HUDEP-2 (cell line): ENCODE measurements at regions not wholly inside any gene's neighbourhood (a gene's known extent, or its start where the extent isn't known, plus 50 kb on each side); places are given as distances from the start of the nearest gene placed in this dataset.
A peak's percentile ranks its signal among the peaks of the same experiment; 100 is the strongest.
"Not testable (repeated sequence)": the region's sequence is repeated elsewhere in the genome, so short reads cannot be mapped to it uniquely, and the experiment has no call there.

Experiments
- DNase-seq, 76 experiments: peaks; one replicate each; lab custom pipeline; 2025; ENCODE audit not compliant: unreplicated experiment in 76 of 76; lab: John Stamatoyannopoulos, UW

DNA sequence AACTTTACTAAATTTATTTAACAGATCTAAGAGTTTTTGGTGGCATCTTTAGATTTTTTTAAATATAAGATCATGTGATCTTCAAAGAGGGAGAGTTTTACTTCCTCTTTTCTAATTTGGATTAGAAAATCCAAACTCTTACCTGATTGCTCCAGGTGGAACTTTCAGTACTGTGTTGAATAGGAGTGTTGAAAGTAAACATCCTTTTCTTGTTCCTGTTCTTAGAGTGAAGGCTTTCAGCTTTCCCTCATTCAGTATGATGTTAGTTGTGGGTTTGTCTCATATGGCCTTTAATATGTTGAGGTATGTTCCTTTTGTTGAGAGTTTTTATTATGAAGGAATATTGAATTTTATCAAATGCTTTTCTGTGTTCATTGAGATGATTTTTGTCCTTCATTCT is 650.0 kb upstream of the SGCD start:
- no peak for DNase-seq

DNA sequence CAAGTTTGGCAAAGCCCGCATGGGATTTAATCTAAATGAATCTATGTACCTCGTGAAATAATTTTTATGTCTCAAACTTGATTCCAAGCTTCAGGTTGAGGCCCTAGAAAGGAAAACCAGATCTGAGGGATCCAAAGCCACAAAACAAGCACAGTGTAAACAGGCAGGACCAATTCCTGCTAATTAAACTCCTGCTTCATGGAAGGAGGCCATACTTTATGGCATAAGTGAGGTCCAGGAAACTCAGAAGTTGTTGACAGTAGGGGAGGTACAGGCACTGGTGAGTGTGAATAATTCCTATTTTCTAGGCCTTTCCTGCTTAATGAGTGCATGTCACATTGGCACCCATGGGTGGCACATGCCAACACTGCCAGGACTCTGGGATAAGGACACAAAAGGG is 648.6 kb upstream of the SGCD start:
- DNase-seq = no peak

DNA sequence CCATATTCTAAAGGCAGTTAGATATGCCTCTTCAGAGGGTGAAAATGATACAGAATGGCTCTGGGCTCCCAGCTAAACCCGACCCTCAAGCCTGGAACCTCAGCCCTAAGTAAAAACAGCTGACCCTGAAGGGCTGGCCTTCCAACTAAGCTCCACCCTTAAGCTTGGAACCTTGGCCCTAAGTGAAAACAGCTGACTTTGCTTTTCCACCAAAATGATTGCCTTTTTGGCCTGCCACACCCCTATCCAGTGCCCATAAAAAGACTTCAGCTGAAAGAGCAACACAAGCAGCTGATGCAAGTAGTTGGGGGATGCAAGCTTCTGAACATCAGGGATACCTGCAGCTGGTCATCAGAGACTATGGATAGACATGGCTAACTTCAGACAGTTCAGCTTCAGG is 647.4 kb upstream of the SGCD start:
- DNase-seq = no peak

DNA sequence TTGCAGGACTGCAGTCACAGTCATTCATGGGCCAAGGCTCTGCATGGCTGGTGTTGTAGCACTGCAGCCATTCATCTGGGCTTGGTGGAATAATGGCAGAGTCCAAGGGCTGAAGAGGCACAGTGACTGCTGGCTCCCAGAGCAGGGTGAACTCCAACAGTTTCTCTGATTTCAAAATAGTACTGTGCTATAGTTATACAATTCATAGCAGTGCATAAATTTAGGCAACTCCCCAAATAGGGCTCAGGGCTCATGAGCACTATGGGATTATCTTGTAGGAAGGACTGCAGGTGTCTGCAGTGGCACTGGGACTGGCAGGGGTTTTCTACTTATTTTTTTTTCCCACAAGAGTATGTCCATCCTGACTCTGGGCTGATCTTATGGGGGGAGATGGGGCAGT is 642.5 kb upstream of the SGCD start:
- DNase-seq = no peak

DNA sequence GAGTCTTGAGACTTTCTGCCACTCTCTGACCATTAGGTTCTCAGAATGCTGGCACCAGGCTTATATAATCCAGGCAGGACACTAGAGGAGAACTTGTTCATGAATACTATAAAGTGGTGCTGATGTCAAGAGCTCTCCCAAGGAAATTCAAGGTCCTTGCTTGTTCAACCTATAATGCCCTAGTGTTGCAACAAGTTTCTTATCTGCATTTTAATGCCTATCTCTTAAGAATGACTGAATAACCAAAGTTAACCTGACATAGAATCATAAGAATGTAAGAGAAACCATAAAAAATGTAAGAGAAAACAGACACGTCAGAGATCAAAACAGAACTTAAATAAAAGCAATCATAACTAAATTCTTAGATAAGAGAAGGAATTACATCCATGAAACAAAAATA is 640.8 kb upstream of the SGCD start:
- DNase-seq = no peak

DNA sequence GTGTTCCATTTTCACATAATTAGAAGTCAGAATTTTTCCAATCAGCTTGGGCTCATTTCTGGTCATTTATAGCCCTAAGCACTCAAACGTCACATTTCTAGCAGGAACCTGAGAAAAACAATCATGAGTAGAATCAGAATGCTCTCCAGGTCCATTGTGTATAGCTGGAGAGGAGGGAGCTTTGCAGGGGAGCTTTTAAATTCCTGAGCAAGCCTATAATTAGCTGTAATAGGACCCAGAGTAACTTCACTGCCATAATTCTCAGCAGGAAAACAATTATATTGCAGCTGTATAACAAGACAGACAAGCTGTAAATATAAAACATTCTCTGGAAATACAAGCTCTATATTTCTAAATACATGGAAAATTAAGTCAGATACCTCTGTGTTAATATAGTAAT is 637.6 kb upstream of the SGCD start:
- DNase-seq = no peak

DNA sequence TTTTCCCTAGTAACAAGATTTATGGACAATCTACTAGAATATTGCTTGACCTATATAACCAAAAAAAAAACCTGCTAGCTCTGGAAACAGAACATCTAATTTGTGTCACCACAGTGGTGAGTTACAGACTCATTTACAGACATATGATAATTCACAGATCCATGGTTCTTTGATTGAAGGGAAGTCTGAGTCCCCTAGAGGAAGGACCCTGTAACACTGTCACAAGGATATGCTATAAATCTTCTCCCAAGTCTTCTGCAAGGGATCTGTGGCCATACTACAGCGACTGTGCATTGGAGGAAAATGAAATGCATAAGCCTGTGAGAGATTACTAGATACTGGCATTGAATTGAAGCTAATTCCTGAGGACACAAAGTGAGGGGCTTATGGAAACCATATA is 630.6 kb upstream of the SGCD start:
- DNase-seq = no peak

DNA sequence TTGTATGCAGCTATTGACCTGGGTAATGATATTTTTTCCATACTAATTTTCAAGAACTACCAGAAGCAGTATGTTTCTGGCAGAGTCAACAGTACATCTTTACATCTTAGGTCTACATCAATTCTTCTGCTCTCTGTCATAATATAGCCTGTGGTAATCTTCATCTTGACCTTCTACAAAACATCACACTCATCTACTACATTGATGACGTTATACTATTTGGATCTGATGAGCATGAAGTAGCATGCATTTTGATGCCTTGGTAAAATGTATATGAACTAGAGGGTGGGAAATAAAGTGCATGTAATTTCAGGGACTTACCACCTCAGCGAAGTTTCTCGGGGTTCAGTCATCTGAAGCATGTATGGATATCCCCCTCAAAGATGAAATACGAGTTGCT is 629.7 kb upstream of the SGCD start:
- no peak for DNase-seq

DNA sequence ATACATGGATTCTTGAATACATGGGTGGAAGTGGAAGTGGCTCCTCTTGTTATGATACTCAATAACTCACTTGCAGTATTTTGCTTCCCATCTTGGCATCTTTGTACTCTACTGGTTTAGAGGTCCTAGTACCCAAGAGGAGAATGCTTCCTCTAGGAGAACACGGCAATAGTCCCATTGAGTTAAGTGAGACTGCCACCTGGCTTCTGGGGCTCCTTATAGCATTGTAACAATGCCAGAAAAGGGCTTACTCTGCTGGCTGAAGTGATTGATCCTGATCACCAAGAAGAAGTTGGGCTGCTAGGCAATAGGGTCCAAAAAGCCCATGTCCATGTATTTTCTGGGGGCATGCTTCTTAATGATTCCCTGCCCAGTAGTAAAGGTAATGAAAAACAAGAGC is 627.6 kb upstream of the SGCD start:
- DNase-seq = no peak

DNA sequence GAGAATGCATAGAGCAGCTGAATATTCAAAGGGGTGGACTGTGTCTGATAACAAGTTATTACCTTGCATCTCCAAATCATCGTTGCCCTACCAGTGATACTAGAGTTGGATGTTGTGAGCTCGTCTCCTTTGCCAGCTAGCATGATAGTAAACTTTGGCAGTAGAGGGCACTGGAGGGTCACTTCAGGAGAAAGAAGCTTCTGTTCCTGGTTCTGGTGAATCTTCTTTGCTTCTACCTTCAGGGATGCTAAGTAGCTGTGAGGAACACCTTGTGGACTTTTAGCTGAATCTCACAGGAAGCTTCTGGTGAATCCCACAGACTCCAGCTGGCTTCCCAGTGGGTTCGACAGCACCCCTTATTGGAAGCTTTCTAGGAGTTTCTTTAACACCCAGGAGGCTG is 626.6 kb upstream of the SGCD start:
- peak in 1 of 76 experiments; percentile 0 for DNase-seq

DNA sequence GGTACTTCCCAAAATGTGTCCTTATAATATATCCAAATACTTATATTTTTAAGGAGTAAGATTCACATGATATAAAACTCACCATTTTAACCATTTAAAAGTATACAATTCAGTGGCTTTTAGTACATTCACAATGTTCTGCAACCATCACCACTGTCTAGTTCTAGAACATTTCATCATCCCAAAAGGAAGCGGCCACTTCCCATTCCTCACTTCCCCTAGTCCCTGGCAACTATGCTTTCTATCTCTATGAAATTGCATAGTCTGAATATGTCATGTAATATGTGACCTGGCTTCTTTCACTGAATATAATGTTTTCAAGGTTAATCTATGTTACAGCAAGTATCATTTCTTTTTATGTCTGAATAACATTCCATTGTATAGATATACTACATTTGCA is 615.1 kb upstream of the SGCD start:
- no peak for DNase-seq

DNA sequence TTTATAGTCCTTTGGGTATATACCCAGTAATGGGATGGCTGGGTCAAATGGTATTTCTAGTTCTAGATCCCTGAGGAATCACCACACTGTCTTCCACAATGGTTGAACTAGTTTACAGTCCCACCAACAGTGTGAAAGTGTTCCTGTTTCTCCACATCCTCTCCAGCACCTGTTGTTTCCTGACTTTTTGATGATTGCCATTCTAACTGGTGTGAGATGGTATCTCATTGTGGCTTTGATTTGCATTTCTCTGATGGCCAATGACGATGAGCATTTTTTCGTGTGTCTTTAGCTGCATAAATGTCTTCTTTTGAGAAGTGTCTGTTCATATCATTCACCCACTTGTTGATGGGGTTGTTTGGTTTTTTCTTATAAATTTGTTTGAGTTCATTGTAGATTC is 612.5 kb upstream of the SGCD start:
- not testable (repeated sequence) for DNase-seq

DNA sequence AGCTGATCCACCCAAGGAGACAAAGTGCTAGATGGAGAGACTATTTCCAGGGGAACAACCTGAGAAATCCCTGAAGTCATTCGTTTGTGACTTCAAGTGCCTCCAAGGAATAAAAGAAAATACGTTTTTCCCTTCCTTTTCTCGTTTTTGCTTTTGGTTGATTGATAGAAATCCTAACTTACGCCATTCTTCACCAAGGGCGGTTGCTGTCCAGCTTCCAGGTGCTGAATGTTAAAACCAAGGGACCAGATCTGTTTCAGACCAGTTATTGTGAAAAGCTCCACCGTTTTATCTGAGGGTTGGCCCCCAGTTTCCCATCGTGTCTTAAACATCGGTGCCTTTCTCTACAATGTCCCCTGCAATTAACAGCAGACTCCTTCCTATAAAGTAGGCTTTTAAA is 600.7 kb upstream of the SGCD start:
- DNase-seq = peak in 2 of 76 experiments; percentile 0 to 2

DNA sequence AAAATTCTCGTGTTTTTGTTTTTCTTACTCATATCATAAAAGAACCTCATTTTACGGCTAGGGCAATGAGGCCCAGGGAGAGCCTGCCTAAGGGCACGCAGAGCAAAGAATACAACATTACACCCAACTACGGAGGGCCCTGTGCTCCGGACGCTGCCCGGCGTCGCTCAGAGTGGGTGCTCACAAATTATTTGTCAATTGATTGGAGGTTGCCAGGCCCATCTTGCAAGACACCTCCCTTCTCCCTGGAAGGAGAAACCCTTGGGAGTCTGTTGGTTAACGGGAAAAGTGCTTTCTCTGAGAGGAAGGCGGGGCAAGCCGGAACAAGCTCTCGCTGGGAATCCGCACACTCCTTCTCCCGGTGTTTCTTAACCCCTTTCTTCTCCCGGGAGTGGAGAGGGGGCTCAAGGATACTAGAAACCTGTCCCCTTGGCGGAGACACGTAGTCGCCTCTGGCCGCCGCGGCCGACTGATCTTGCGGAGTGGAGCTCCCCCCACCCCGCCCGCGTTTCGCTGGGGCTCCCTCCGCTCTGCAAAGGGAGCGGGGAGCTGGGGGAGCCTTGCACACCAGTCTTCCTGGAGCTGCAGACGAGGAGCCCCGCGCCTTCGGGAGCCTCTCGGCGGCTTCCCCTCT is 599.3 kb upstream of the SGCD start:
- no peak for DNase-seq

DNA sequence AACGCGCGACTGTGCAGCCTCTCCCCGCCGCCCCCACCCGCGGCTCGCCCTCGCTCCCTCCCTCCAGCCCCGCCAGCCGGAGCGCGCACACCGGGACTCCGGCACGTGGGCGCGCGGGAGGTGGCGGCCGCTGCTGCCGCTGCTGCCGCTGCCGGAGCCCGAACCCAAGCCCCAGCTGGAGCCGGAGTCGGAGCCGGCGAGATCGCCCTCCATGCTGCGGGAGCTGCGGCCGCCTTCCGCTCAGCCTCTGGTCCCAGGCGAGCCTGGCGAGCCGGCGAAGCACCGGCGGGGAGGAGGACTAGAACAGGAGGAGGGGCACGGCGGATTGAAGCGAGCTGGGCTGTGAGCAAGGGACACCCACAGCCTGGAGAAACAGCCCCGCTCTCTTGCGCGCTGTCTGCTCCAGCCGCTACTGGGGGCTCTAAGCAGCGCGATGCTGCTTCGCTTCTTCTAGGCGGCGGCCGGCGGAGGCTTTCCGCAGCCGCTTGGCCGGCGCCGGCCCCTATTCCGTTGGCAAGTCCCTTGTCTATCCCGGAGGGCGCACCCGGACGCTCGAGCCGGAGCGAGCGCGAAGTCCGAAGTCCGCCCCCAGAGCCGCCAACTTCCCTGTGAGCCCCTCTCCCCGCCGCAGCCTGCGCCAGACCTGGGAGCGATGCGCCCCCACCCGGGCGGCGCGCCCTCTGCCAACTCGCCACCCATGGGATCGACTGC is 598.7 kb upstream of the SGCD start:
- DNase-seq = no peak

DNA sequence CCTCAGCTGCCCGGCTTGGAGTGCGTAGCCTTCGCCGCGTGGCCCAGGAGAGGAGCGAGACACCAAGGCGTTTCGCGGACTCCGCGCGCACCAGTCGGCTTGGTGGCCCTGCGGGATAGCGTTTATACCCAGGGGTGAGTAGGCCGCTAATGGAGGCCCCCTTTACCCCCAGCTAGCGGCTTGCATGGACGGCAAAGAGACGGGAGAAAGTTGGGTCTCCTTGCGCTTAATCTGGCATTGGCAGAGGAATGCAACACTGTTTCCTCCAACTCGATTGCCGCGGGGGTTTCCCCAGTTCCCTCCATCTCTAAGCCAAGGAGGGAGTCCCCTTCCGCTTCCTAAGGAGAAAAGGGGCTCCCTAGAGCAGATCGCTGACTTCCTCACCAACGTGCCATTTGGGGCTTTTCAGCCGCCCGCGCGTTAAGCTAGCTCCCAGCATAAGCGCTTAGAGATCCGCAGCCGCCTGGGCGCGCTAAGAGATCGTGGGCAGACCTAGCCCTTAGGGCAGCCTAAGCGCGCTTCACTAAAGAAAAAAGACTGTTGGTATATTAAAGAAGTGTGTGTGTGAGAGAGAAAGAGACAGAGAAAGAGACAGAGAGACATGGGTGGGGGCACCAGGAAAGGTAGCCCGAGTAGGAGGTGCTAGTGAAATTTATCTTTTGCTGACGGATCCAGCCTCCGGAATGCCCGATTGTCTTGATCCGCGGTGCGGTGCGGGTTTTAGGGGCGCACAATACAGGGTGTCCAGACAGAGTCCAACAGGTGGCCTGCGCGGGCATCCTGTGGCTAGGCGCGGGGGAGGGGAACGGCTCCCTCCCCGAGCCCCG is 597.9 kb upstream of the SGCD start:
- DNase-seq = no peak

DNA sequence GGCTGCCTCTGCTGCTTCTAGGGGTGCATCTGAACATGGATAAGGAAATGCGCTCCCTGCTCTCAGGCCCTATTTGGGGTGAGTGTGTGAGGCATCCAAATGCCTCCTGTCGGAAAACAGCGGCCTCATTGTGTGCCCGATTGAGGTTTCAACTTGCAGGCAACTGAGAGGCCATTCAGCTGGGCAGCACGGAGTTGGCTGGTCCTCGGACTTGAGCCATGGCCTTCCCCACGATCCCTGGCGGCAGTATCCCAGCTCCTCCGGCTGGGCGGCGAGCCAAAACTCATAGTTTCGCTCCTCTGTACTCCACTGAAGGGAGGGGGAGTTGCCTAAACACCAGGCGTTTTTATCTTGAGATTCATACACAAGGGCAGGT is 597.3 kb upstream of the SGCD start:
- no peak for DNase-seq

DNA sequence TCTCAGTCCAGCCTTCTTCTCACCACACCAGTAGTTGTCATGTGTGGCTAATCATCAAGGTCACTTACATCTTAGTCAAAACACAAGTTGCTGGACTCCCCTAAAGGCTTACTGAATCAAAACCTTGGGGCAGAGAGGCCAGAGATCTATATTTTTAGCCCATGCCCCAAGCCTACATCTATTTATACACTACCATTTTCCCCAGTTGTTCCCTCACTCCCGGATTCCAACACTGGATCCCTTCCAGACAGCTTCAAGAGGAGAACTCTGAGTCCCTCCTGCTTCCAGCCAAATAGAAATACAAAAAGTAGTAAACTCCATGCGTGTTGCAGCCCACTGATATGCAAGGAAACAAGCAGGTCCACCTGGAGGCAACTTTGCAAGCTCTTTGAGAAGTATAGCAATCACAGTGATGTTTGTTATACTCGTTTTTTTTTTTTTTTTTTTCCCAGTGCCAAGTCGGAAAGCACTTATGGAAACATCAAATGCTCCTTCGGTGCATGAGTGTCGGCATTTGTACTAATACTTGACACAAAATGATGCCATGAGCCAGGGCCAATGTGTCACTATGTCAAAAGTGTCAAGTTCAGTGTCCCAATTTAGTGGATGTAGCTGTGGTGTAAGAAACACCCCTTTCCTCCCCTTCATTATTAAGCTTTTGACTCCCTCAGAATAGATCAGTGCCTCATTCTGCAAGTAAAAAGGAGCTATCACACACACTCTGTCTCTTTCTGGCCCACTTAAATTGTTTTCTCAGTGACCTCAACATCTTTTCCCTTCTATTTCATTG is 594.2 kb upstream of the SGCD start:
- no peak for DNase-seq

DNA sequence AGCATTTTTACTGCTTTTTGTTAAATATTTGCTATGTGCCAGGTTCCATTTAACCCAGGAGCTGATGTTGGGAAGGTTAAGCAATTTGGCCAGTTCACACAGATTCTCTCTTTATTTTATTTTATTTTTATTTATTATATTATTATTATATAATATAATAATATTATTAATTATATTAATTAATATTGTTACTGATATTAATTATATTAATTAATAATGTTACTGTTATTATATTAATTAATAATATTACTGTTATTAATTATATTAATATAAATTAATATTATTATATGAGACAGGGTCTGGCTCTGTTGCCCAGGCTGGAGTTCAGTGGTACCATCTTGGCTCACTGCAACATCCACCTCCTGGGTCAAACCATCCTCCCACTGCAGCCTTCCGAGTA is 593.0 kb upstream of the SGCD start:
- no peak for DNase-seq

DNA sequence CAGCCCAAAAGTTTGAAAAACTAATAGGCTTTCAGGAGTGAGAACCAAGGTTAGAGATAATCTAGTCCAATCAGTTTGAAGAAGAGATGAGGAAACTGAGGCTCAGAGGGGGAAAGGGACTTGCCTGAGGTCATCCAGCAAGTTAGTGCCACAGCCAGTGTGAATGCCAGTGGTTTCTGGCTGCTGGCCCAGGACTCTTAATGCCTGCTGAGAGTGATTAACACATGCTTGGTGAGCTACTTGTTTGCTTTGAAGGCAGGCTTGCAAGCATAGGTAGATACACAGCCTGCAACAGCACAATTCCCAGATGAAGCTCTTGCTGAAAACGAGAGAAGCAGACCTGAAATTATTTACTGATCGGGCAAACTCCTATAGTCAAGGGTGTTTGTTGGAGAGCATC is 591.6 kb upstream of the SGCD start:
- no peak for DNase-seq

DNA sequence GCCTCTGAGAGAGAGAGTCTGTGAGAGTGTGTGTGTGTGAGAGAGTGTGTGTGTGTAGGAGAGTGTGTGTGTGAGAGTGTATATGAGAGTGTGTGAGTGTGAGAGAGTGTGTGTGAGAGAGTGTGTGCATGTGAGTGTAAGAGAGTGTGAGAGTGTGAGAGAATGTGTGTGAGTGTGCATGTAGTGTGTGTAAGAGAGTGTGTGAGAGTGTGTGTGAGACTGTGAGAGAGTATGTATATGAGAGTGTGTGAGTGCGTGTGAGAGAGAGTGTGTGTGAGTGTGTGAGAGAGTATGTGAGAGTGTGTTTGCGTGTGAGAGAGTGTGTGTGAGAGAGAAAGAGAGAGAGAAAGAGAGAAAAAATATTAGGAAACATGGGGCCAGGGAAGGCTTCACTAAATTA is 588.3 kb upstream of the SGCD start:
- DNase-seq = no peak
